Activated naive CD8-positive, alpha-beta T cell treated with anti-CD3 and anti-CD28 coated beads, Interleukin-2, amount 10 ng/mL, durations not matched to agents 7 days and 5 days (primary cell): ENCODE measurements at regions not wholly inside any gene's neighbourhood (a gene's known extent, or its start where the extent isn't known, plus 50 kb on each side); places are given as distances from the start of the nearest gene placed in this dataset.

Experiments
- ATAC-seq: fragments of 150-1000 bp; cut with Tn5 transposase; one replicate; pipeline ENCODE4 v1.10.0; 2021; ENCODE audit warnings: low read depth, moderate library complexity
- POLR2A ChIA-PET: fragments of 350-600 bp; sonication (Branson Sonifier 250); formaldehyde crosslinking; loops from one replicate; lab custom pipeline; 2021; ENCODE audit warnings: antibody characterized with exemption; lab: Charles Lee
- DNase-seq: peaks from one replicate; pipeline ENCODE4 v3.0.0; 2021
- H3K27ac Mint-ChIP-seq: one replicate; pipeline ENCODE4 v1.8.0; 2022; ENCODE audit warnings: mild to moderate bottlenecking, mixed read lengths
- H3K27me3 Mint-ChIP-seq: one replicate; pipeline ENCODE4 v1.8.0; 2022; ENCODE audit warnings: mild to moderate bottlenecking, moderate library complexity, mixed read lengths
- H3K36me3 Mint-ChIP-seq: one replicate; pipeline ENCODE4 v1.8.0; 2021; ENCODE audit warnings: mild to moderate bottlenecking, mixed read lengths
- H3K4me1 Mint-ChIP-seq: one replicate; pipeline ENCODE4 v1.8.0; 2021; ENCODE audit warnings: mixed read lengths
- H3K4me3 Mint-ChIP-seq: one replicate; pipeline ENCODE4 v1.8.0; 2022; ENCODE audit warnings: mild to moderate bottlenecking, moderate library complexity, mixed read lengths
- H3K9me3 Mint-ChIP-seq: one replicate; pipeline ENCODE4 v1.8.0; 2021; ENCODE audit warnings: mixed read lengths

- DNase-seq: no peak
- Mint-ChIP-seq H3K4me1 (no peaks in the 10 kb centered on the region), H3K9me3 (no peaks in the 10 kb centered on the region), H3K36me3 (no peaks in the 10 kb centered on the region), H3K4me3 (no peak overlapping the region), H3K27ac (no peak overlapping the region), H3K27me3 (peaks cover 6% of the 10 kb centered on the region)
- no peak for ATAC-seq
- POLR2A ChIA-PET: no interaction called here
Measured at GRCh38 chr2:216281876-216282275, 90.4 kb downstream of the MARCHF4 start.

GRCh38 chr2:216281316-216281715, 91.0 kb downstream of the MARCHF4 start:
- ATAC-seq (no peak), DNase-seq (no peak)
- H3K4me3 Mint-ChIP-seq: no peak overlapping the region
- no peak overlapping the region for H3K27ac Mint-ChIP-seq
- H3K36me3 Mint-ChIP-seq: no peaks in the 10 kb centered on the region
- H3K27me3 Mint-ChIP-seq: peaks cover 6% of the 10 kb centered on the region
- POLR2A ChIA-PET: no interaction called here
- H3K9me3 Mint-ChIP-seq: no peaks in the 10 kb centered on the region
- no peaks in the 10 kb centered on the region for H3K4me1 Mint-ChIP-seq

- Mint-ChIP-seq H3K9me3 (no peaks in the 10 kb centered on the region), H3K27ac (no peak overlapping the region), H3K4me1 (no peaks in the 10 kb centered on the region), H3K27me3 (peaks cover 4% of the 10 kb centered on the region), H3K36me3 (no peaks in the 10 kb centered on the region), H3K4me3 (no peak overlapping the region)
- POLR2A ChIA-PET: no interaction called here
- no peak for DNase-seq
- ATAC-seq: no peak
Measured at GRCh38 chr2:216279459-216279858, 92.8 kb downstream of the MARCHF4 start.

DNA sequence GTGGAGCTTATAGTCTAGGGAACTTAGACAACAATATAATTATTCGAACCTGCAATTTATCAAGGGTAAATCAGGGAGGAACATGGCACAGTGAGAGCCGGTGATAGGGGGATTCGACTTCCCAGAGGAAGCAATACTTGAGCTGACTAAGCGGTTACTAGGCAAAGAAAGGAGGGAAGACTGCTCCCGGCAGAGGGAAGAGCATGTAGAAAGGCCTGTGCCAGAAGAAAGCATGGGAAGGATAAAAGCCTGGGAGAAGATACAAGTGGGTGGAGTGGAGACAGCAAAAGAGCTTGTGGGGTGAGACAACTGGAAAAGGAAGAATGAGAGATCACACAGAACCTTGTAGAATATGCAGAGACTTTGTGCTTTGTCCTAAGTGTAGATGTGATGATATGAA, 93.3 kb downstream of the MARCHF4 start:
- Mint-ChIP-seq H3K27ac (no peak overlapping the region), H3K27me3 (peaks cover 4% of the 10 kb centered on the region), H3K9me3 (no peaks in the 10 kb centered on the region), H3K36me3 (no peaks in the 10 kb centered on the region), H3K4me3 (no peak overlapping the region), H3K4me1 (no peaks in the 10 kb centered on the region)
- DNase-seq (no peak), ATAC-seq (no peak)
- POLR2A ChIA-PET: no interaction called here

DNA sequence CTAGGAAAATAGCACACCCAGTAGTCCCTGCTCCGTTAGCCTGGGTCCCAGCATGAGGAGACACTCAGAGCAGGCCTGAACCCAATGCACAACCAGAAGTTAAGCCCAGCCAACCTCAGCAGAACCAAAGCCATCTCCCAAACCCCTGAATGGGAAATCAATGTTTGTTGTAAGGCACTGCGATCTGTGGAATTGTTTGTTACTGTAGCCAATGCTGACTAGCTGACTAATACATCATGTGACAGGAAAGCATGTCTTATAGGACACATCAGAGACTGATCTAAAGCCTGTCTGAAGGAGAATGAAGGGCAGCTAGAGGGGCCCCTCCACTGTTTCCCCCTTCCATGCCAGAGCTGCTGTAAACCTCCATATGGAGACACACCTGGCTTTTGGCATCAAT, 96.4 kb downstream of the MARCHF4 start:
- DNase-seq (no peak), ATAC-seq (no peak)
- H3K27me3 Mint-ChIP-seq: peaks cover 12% of the 10 kb centered on the region
- H3K36me3 Mint-ChIP-seq: no peaks in the 10 kb centered on the region
- H3K4me3 Mint-ChIP-seq: no peak overlapping the region
- POLR2A ChIA-PET: no interaction called here
- no peaks in the 10 kb centered on the region for H3K4me1 Mint-ChIP-seq
- no peaks in the 10 kb centered on the region for H3K9me3 Mint-ChIP-seq
- no peak overlapping the region for H3K27ac Mint-ChIP-seq

DNA sequence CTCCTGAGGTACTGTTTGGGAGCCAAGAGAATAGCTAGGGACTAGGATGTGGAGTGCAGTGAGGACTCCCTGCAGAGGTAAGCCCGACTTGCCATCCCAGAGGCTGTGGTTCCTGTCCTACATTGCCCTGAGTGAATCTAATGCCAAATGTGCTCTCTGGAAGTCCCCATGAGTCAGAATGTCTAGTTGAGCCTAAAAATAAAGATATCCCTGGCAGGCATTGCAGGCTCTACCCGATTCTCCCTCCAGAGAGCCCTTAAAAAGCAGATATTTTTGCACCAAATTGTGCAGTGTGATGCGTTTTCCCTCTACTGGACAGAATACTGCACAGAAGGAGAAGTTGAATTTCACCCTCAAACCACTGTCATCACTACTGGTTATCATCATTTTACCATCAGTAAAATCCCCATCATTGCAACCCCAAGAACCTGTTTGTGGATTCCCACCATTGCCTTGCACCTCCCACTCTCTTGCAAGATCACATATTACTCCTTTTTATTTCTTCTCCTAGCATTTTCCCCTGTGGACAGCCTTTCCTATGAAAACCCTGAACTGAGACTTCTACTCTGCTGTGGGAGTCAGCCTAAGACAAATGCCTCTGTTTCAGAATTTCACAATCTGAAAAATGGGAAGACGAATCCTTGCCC, 98.0 kb downstream of the MARCHF4 start:
- H3K4me1 Mint-ChIP-seq: no peaks in the 10 kb centered on the region
- no peak for ATAC-seq
- POLR2A ChIA-PET: no interaction called here
- H3K36me3 Mint-ChIP-seq: no peaks in the 10 kb centered on the region
- no peak for DNase-seq
- no peak overlapping the region for H3K4me3 Mint-ChIP-seq
- H3K27me3 Mint-ChIP-seq: peaks cover 13% of the 10 kb centered on the region
- H3K27ac Mint-ChIP-seq: no peak overlapping the region
- H3K9me3 Mint-ChIP-seq: peaks cover 4% of the 10 kb centered on the region

DNA sequence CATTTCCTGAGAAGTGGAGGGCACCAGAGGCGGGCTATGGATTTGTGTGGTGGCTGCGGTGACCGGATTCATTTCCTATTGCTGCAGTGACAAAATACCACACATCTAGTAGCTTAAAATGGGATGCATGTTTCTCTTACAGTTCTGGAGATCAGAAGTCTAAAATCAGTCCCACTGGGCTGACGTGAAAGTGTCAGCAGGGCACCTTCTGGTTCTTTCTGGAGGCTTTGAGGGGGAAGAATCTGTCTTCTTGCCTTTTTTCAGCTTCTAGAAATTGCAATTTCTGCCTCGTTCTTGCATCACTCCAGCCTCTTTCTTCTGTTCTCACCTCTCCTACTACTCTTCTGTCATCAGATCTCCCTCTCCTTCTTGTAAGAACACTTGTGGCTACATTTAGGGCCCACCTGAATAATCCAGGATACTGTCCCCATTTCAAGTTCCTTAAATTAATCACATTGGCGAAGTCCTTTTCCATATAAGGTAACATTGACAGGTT, 111.2 kb downstream of the MARCHF4 start:
- DNase-seq (no peak), ATAC-seq (no peak)
- H3K27me3 Mint-ChIP-seq: peaks cover 9% of the 10 kb centered on the region
- H3K9me3 Mint-ChIP-seq: no peaks in the 10 kb centered on the region
- H3K4me3 Mint-ChIP-seq: no peak overlapping the region
- no peaks in the 10 kb centered on the region for H3K4me1 Mint-ChIP-seq
- POLR2A ChIA-PET: no interaction called here
- no peak overlapping the region for H3K27ac Mint-ChIP-seq
- H3K36me3 Mint-ChIP-seq: no peaks in the 10 kb centered on the region

DNA sequence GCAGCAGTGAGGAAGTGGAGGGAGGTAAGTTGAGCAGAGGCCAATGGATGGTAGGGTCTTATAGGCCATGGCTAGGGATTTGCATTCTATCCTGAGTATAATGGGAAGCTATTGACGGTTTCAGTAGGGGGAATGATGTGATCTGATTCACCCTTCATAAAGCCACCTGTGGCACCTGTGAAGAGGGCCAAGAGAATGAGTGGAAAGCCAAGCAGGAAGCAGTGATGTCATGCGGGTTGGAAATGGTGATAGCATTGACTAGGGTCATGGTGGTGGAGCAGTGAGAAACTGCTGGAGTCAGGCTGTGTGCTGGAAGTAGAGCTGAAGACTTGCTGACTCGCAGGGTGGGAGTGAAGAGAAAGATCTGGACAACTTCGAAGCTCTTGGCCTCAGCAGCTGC, 111.7 kb downstream of the MARCHF4 start:
- no peak overlapping the region for H3K27ac Mint-ChIP-seq
- POLR2A ChIA-PET: no interaction called here
- H3K4me1 Mint-ChIP-seq: no peaks in the 10 kb centered on the region
- H3K9me3 Mint-ChIP-seq: no peaks in the 10 kb centered on the region
- H3K27me3 Mint-ChIP-seq: peaks cover 9% of the 10 kb centered on the region
- ATAC-seq (no peak), DNase-seq (no peak)
- H3K36me3 Mint-ChIP-seq: no peaks in the 10 kb centered on the region
- H3K4me3 Mint-ChIP-seq: no peak overlapping the region

DNA sequence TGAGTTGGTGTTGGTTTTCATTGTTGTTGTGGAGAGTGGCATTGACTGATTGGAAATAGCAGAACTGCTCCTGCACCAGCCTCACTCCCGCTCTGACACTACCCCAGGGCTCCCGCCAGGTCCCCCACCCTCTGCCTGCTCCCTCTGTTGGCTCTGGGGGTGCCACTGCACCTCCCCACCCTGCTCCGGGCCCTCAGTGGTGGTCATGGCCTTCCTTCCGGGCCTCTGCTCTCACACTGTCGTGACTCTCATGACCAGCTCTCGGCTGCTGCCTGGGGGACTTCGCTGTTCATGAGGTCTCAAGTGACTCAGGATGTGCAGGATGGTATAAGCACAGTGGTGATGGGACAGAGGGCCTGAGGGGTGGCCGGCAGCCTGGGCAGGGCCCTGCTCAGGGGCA, 113.2 kb downstream of the MARCHF4 start:
- DNase-seq: no peak
- no peak for ATAC-seq
- H3K9me3 Mint-ChIP-seq: no peaks in the 10 kb centered on the region
- no peaks in the 10 kb centered on the region for H3K36me3 Mint-ChIP-seq
- no peaks in the 10 kb centered on the region for H3K27me3 Mint-ChIP-seq
- no peak overlapping the region for H3K27ac Mint-ChIP-seq
- no peaks in the 10 kb centered on the region for H3K4me1 Mint-ChIP-seq
- no peak overlapping the region for H3K4me3 Mint-ChIP-seq
- POLR2A ChIA-PET: no interaction called here

- no peak overlapping the region for H3K4me3 Mint-ChIP-seq
- no peaks in the 10 kb centered on the region for H3K27me3 Mint-ChIP-seq
- no peaks in the 10 kb centered on the region for H3K36me3 Mint-ChIP-seq
- no peaks in the 10 kb centered on the region for H3K9me3 Mint-ChIP-seq
- POLR2A ChIA-PET: no interaction called here
- H3K4me1 Mint-ChIP-seq: no peaks in the 10 kb centered on the region
- ATAC-seq (no peak), DNase-seq (no peak)
- no peak overlapping the region for H3K27ac Mint-ChIP-seq
Measured at GRCh38 chr2:216257089-216257488, 115.2 kb downstream of the MARCHF4 start.
